HG03060 (cell line): ENCODE measurements at regions not wholly inside any gene's neighbourhood (a gene's known extent, or its start where the extent isn't known, plus 50 kb on each side); places are given as distances from the start of the nearest gene placed in this dataset.
"Not testable (repeated sequence)": the region's sequence is repeated elsewhere in the genome, so short reads cannot be mapped to it uniquely, and the experiment has no call there.

Source experiments
- ATAC-seq: cut with Tn5 transposase; IDR thresholded peaks from one replicate; pipeline ENCODE4 v1.9.1; 2021; ENCODE audit warnings: low read depth, moderate number of reproducible peaks; ENCODE audit not compliant: unreplicated experiment

- no peak for ATAC-seq
Measured at GRCh38 chr18:1760901-1761300, 810.4 kb downstream of the METTL4 start.

- no peak for ATAC-seq
Measured at GRCh38 chr18:1774261-1774660, 797.0 kb downstream of the METTL4 start.

GRCh38 chr18:1777843-1778242 lies 793.5 kb downstream of the METTL4 start:
- ATAC-seq, result no peak

DNA sequence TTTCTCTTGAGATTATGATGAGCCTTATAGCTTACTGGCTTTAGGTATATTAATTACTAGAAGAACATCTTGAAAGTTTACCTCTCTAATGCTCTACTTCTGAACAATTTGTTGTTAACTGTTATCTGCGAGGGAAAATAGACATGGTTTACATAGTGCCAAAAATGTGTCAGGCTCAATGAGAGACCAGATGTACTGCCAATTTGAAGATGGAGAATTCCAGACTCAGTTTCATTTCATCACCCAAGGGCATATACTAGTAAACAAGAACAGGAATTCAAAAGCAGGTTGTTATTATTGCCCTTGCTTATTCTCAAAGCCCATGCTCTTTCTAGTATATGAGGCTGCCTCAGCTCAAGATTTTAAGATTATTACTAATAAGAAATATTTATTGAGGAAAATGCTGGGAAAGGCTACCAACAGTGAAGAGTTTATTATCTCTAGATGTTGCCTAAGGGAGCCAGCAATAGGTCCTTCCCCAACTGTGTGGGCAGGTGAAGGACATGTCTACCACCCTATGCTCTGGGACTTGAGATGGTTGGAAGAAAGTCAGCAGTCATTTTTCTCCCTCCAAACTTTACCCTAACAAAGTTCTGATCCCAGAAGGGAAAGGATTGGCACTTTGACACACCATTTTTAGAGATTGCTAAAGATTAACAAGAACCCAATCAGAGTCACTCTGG lies 792.7 kb downstream of the METTL4 start:
- ATAC-seq, result no peak

GRCh38 chr18:1779587-1779986 lies 791.7 kb downstream of the METTL4 start:
- no peak for ATAC-seq

DNA sequence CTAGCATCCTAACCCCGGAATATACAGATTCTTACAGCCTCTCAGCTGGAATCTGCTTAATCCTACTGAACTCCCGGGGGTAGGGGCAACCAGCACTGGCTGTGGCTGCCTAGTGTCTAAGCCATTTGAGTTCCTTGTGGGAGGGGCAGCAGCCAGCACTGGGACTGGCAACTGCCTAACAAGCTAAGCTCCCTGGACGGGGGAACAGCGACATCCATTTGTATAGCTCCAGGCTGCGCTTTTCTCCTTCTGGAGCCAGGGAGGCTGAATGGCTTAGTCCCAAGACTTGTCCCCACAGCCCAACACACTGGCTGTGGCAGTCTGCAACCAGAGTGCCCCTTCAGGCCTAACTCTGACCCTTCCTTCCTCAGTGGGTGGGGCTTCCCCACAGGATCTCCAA lies 787.2 kb downstream of the METTL4 start:
- ATAC-seq, result no peak

GRCh38 chr18:1785980-1786379 lies 785.3 kb downstream of the METTL4 start:
- ATAC-seq, result not testable (repeated sequence)

DNA sequence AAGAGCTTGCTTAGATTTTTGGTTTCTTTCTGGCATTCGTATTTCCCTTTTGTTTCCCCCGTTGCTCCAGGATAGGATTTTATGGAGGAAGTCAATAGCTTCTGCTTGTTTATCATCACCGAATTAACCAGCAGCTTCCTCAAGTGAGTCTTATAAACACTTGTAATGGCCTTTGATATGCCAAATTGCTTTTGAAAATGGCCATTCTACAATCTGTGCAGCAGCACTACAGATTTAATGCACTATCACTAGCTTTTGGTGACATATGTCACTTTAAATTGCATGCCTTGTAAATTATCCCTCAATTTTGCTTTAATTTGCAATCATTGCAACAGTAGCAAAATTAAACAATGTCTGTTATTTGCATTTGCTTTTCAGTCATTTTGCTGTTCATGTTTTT lies 774.7 kb downstream of the METTL4 start:
- no peak for ATAC-seq

DNA sequence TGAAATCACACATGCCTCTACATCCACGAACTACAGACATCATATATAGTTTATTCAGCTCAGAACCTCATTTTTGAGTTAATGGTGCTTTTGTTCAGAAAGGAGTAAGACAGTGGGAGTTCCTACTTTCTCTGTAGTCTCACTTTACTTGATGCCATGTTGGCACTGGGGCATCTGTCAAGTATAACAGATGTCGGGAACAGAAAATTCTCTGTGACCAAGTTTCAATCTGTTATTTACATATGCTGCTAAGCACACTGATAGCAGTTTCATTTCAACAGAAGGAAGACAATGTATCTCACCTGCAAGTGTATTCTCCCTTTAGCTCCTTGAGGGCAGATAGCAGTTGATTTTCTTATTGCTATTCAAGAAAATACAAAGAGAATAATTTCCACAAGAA lies 774.1 kb downstream of the METTL4 start:
- ATAC-seq, result no peak

- no peak for ATAC-seq
Measured at GRCh38 chr18:1805521-1805920, 765.8 kb downstream of the METTL4 start.

DNA sequence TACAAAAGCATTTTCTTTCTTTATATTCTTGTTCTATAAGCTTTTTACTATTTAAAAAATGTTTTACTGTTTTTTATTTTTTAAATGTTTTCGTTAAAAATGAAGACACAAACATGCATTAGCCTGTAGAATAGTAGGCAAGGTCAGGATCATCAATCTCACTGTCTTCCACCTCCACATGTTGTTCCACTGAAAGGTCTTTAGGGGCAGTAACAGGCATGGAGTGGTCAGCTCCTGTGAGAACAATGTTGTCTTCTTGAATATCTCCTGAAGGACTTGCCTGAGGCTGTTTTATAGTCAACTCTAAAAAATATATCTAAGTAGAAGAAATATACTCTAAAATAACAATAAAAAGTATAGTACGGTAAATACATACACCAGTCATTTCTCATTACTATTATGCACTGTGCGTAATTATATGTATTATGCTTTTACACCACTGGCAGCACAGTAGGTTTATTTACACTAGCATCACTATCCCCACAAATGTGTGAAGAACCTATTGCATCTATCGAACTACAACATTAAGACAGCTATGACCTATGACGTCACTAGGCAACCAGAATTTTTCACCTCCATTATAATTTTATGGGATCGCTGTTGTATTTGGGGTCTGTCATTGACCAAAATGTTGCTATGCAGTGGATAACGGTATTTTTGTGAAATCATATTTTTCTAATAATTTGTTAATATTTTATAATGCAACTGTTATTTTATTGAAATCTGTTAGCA lies 764.3 kb downstream of the METTL4 start:
- ATAC-seq, result no peak

DNA sequence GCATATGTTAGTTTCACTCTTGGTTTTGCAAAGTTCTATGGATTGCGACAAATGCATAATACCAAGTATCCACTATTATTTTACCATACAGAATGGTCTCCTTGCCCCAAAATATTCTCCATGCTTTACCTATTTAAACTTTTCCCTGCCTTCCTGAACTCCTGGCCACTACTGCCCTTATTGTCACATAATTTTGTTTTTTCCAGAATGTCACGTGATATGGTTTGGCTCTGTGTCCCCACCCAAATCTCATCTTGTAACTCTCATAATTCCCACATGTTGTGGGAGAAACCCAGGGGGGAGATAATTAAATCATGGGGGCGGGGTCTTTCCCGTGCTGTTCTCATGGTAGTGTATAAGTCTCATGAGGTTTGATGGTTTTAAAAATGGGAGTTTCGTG lies 760.0 kb downstream of the METTL4 start:
- ATAC-seq, result no peak

- ATAC-seq, result no peak
Measured at GRCh38 chr18:1825296-1825695, 746.0 kb downstream of the METTL4 start.

GRCh38 chr18:1840878-1841277 lies 730.4 kb downstream of the METTL4 start:
- no peak for ATAC-seq

- ATAC-seq, result no peak
Measured at GRCh38 chr18:1846640-1847039, 724.7 kb downstream of the METTL4 start.

DNA sequence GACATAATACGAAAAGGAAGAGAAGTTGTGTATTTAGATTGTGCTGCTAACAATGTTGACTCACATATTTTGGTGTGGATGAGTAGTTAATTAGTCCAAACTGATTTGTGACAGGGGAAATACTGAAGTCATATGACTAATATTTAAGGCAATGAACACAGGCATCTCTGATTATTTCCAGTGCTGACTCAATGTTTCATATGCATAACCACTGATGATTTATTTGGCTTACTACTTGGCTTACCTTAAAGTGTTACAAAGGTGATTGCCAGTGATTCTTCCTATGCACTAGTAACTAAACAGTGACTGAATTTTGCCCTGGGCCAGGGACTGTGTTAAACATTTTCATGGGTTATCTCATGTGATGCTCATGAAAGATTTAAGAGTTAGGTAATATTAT lies 722.6 kb downstream of the METTL4 start:
- no peak for ATAC-seq

DNA sequence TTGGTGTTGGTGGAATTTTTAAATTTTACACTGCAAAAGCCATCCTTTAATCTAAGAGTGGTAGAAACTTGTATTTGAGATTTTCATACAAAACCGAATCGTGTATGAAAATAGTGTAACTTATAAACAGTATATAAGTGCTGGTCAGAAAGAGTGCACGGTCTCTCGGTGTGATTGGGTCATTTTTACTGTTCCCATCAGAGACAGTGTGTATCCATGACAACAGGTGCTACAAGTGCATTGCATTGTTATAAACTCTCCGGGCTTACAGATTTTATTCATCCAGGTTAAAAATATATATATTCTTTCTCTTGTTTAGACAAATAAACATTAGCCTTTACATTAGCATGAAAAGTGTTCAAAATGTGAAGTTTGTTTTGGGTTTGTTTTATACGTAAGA lies 721.9 kb downstream of the METTL4 start:
- no peak for ATAC-seq

- ATAC-seq, result not testable (repeated sequence)
Measured at GRCh38 chr18:1857281-1857680, 714.0 kb downstream of the METTL4 start.

DNA sequence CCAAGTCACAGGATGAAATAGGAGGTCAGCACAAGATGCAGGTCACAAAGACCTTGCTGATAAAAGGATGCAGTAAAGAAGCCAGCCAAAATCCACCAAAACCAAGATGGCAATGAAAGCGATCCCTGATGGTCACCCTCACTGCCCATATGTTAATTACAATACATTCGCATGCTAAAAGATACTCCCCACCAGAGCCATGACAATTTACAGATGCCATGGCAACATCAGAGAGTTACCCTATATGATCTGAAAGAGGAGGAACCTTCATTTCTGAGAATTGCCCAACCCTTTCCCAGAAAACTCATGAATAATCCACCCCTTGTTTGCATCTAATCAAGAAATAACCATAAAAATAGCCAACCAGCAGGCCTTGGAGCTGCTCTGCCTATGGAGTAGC lies 709.8 kb downstream of the METTL4 start:
- ATAC-seq, result no peak

DNA sequence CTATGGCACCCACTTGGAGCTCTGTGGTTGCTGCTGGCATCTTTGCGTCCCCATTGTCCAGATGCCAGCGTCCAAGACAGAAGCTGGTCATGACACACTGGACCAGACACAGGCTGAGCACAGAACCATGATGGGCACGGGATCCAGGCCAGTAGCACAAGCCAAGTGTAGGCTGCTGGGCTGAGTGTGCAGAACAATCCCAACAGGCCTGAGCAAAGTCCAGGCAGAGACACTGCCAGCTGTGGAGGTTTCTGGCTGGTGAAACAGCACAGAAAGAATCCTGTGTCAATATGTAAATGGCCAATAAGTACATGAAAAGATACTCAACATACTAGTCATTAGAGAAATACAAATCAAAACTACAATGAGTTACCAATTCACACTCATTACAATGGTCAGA lies 705.4 kb downstream of the METTL4 start:
- ATAC-seq, result no peak

DNA sequence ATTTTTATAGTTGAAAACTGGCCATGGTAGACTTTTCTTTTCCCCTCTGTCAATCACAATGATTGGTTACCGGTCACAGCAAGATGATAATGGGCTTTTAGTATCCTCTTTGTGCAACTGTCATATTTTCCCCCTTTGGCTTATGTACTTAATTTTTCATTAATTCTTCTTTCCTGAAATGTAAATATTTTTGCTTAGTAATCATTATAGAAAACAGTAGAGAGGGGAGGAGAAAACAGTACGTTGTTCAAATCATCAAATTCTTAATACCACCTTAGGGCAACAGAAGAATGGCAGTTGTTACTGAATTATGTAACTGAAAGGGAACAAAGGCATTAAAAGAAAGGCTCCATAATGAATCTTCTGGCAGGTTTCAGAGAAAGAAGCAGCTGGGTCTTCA lies 699.0 kb downstream of the METTL4 start:
- ATAC-seq, result no peak

GRCh38 chr18:1875219-1875618 lies 696.1 kb downstream of the METTL4 start:
- no peak for ATAC-seq
